ENCODE measurements at regions not wholly inside any gene's neighbourhood (a gene's known extent, or its start where the extent isn't known, plus 50 kb on each side); places are given as distances from the start of the nearest gene placed in this dataset.

DNA sequence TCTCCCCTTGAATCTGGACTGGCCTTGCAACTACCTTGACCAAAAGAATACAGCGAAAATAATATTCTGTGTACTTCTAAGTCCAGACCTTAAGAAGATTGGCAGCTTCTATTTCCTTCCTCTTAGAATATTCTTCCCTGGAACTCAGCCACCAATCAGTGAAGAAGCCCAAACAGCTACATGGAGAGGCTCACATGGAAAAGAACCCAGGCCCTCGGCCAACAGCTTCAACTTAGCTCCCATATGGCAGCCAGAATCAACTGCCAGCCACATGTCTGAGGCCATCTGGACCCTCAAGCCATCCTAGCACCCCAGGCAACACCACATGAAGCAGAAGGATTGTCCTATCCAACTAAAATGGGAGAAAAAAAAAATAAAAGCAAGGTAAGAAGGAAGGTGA is 178.8 kb downstream of the IBTK start:
- Histone ChIP-seq H3K36me3 (no peaks in the 10 kb centered on the region), H3K9me3 (no peaks in the 10 kb centered on the region), H3K27me3 (replicated peaks; ENCODE audit: insufficient read depth) (no peaks in the 10 kb centered on the region), H3K4me1 (replicated peaks) (no peaks in the 10 kb centered on the region), H3K4me3 (no peak overlapping the region), H3K27ac (no peak overlapping the region)
- TF ChIP-seq POLR2AphosphoS5 (IDR thresholded peaks at IDR 0.05) = no peak
- TF ChIP-seq POLR2A (IDR thresholded peaks at IDR 0.05) = no peak
- TF ChIP-seq, protein P1, sequence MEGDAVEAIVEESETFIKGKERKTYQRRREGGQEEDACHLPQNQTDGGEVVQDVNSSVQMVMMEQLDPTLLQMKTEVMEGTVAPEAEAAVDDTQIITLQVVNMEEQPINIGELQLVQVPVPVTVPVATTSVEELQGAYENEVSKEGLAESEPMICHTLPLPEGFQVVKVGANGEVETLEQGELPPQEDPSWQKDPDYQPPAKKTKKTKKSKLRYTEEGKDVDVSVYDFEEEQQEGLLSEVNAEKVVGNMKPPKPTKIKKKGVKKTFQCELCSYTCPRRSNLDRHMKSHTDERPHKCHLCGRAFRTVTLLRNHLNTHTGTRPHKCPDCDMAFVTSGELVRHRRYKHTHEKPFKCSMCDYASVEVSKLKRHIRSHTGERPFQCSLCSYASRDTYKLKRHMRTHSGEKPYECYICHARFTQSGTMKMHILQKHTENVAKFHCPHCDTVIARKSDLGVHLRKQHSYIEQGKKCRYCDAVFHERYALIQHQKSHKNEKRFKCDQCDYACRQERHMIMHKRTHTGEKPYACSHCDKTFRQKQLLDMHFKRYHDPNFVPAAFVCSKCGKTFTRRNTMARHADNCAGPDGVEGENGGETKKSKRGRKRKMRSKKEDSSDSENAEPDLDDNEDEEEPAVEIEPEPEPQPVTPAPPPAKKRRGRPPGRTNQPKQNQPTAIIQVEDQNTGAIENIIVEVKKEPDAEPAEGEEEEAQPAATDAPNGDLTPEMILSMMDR (IDR thresholded peaks at IDR 0.05) = no peak
- intact Hi-C loops (cut with DNase I) = no loop called here
- no peak for DNase-seq (ENCODE audit: low spot score)
- WGBS = 46% methylated on average over 2 of the region's 2 CpGs

DNA sequence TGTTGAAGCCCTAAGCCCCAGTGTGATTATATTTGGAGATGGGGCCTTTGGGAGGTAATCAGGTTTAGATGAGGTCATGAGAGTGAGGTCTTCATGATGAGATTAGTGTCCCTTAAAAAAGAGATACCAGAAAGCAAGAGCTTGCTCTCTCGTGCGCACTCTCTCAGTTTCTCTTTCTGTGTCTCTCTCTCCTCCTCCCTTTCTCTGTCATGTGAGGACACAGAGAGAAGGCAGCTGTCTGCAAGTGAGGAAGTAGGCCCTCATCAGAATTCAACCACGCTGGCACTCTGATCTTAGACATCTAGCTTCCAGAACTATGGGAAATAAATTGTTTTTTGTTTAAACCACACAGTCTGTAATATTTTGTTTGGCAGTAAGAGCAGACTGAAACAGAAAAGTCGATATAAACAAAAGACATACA is 180.5 kb downstream of the IBTK start:
- H3K27ac ChIP-seq = no peak overlapping the region
- no peaks in the 10 kb centered on the region for H3K27me3 ChIP-seq (replicated peaks; ENCODE audit: insufficient read depth)
- DNase-seq (ENCODE audit: low spot score) = no peak
- no peaks in the 10 kb centered on the region for H3K36me3 ChIP-seq
- TF ChIP-seq POLR2AphosphoS5 (IDR thresholded peaks at IDR 0.05) = no peak
- TF ChIP-seq POLR2A (IDR thresholded peaks at IDR 0.05) = no peak
- TF ChIP-seq, protein P1 (IDR thresholded peaks at IDR 0.05) = no peak
- no peaks in the 10 kb centered on the region for H3K9me3 ChIP-seq
- H3K4me3 ChIP-seq = no peak overlapping the region
- no peaks in the 10 kb centered on the region for H3K4me1 ChIP-seq (replicated peaks)
- intact Hi-C loops (cut with DNase I) = no loop called here
- WGBS = 69% methylated on average over 4 of the region's 4 CpGs

DNA sequence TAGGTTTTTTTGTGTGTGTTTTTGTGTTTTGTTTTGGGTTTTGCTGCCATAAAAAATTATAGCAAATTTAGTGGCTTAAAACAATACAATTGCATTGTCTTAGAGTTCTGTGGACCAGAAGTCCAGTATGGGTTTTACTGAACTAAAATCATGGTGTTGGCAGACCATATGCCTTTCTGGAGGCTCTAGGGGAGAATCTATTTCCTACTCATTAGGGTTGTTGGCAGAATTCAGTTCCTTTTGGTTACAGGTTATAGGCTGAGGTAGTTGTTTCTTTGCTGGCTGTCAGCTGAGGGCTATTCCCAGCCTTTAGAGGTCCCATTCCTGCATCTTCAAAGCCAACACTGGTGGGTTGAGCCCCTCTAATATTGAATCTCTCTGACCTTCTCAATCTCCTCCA is 181.3 kb downstream of the IBTK start:
- TF ChIP-seq, protein P1 (IDR thresholded peaks at IDR 0.05) = no peak
- TF ChIP-seq POLR2A (IDR thresholded peaks at IDR 0.05) = no peak
- TF ChIP-seq POLR2AphosphoS5 (IDR thresholded peaks at IDR 0.05) = no peak

DNA sequence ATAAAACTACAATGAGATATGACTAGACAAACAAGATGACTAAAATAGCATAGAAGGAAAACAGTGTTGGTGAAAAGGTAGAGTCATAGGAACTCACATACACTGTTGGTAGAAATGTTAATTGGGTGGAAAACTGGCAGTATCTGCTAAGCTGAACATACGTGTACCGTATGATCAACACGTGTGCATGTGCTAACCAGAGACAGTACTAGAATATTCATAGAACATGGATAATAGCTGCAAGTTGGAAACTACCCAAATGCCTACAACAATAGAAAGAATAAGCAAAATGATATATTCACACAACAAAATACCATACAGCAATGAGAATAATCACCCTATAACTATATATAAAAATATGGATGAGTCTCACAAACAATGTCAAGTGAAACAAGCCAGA is 184.0 kb downstream of the IBTK start:
- H3K4me3 ChIP-seq = no peak overlapping the region
- no peaks in the 10 kb centered on the region for H3K4me1 ChIP-seq (replicated peaks)
- DNase-seq (ENCODE audit: low spot score) = no peak
- H3K9me3 ChIP-seq = no peaks in the 10 kb centered on the region
- WGBS = 93% methylated on average over 3 of the region's 3 CpGs
- H3K27ac ChIP-seq = no peak overlapping the region
- no peaks in the 10 kb centered on the region for H3K27me3 ChIP-seq (replicated peaks; ENCODE audit: insufficient read depth)
- no peak for TF ChIP-seq POLR2AphosphoS5 (IDR thresholded peaks at IDR 0.05)
- TF ChIP-seq, protein P1 (IDR thresholded peaks at IDR 0.05) = no peak
- TF ChIP-seq POLR2A (IDR thresholded peaks at IDR 0.05) = no peak
- intact Hi-C loops (cut with DNase I) = no loop called here
- H3K36me3 ChIP-seq = no peaks in the 10 kb centered on the region

More for the DNA sequence above, 181.3 kb downstream of the IBTK start:
- Histone ChIP-seq H3K27me3 (replicated peaks; ENCODE audit: insufficient read depth) (no peaks in the 10 kb centered on the region), H3K27ac (no peak overlapping the region), H3K4me1 (replicated peaks) (no peaks in the 10 kb centered on the region), H3K9me3 (no peaks in the 10 kb centered on the region), H3K4me3 (no peak overlapping the region), H3K36me3 (no peaks in the 10 kb centered on the region)
- no peak for DNase-seq (ENCODE audit: low spot score)
- intact Hi-C loops (cut with DNase I) = no loop called here

GRCh38 chr6:82062219-82062618 is 185.3 kb downstream of the IBTK start:
- no peaks in the 10 kb centered on the region for H3K27me3 ChIP-seq (replicated peaks; ENCODE audit: insufficient read depth)
- DNase-seq (ENCODE audit: low spot score) = no peak
- no peak overlapping the region for H3K4me3 ChIP-seq
- 80% methylated on average over 7 of the region's 7 CpGs for WGBS
- no peaks in the 10 kb centered on the region for H3K9me3 ChIP-seq
- TF ChIP-seq POLR2AphosphoS5 (IDR thresholded peaks at IDR 0.05) (no peak), POLR2A (IDR thresholded peaks at IDR 0.05) (no peak)
- TF ChIP-seq, protein P1 (IDR thresholded peaks at IDR 0.05) = no peak
- H3K36me3 ChIP-seq = no peaks in the 10 kb centered on the region
- H3K27ac ChIP-seq = no peak overlapping the region
- intact Hi-C loops (cut with DNase I) = no loop called here
- no peaks in the 10 kb centered on the region for H3K4me1 ChIP-seq (replicated peaks)

All from prostate gland (tissue), 2 donors.